HEK293 (cell line): ENCODE measurements at regions not wholly inside any gene's neighbourhood (a gene's known extent, or its start where the extent isn't known, plus 50 kb on each side); places are given as distances from the start of the nearest gene placed in this dataset.

Experiments used
- CTCF ChIA-PET: fragments of 350-600 bp; formaldehyde crosslinking; extraction: SDS; loops from one replicate; lab custom pipeline; 2021; ENCODE audit warnings: antibody characterized with exemption; lab: Yijun Ruan, JAX
- POLR2A ChIA-PET: fragments of 300-600 bp; formaldehyde crosslinking; extraction: SDS; loops from one replicate; lab custom pipeline; 2020; ENCODE audit warnings: antibody characterized with exemption, inconsistent platforms; lab: Yijun Ruan, JAX
- H3K27ac ChIP-seq: fragments of 200-500 bp; sonication (Bioruptor generic); 2 replicates; pipeline ENCODE4 v1.5.1; 2014; ENCODE audit warnings: low read depth, low read length, control low read depth, inconsistent platforms; ENCODE audit errors: extremely low read depth
- H3K36me3 ChIP-seq, 2 experiments: fragments of 200-500 bp in 1 of 2; sonication (Bioruptor generic) in 1 of 2; 1 replicate in 1 of 2; 2 replicates in 1 of 2; pipeline ENCODE4 v1.5.1; 2014 to 2017; ENCODE audit warnings: inconsistent platforms in 2 of 2, low read length in 2 of 2; ENCODE audit not compliant: control insufficient read depth in 2 of 2, insufficient read depth in 1 of 2
- H3K4me1 ChIP-seq: fragments of 200-500 bp; sonication (Bioruptor generic); 2 replicates; pipeline ENCODE4 v1.5.1; 2014; ENCODE audit warnings: mild to moderate bottlenecking, low read length, inconsistent platforms; ENCODE audit not compliant: control insufficient read depth, insufficient read depth
- H3K4me3 ChIP-seq: 2 replicates; pipeline ENCODE4 v1.5.1; 2011; ENCODE audit warnings: low read depth, mild to moderate bottlenecking, control low read depth, low read length, moderate library complexity
- H3K9me3 ChIP-seq: fragments of 200-500 bp; sonication (Bioruptor generic); 2 replicates; pipeline ENCODE4 v1.5.1; 2014; ENCODE audit warnings: low read depth, low read length, inconsistent platforms; ENCODE audit not compliant: control insufficient read depth, insufficient read depth
- BCL11B ChIP-seq: fragments of 450-650 bp; formaldehyde crosslinking; IDR thresholded peaks from 2 replicates; pipeline ENCODE4 v1.5.1; 2016; ENCODE audit warnings: low read depth, missing biosample characterization, missing genetic modification characterization
- HOXC10 ChIP-seq: sonication (generic); formaldehyde crosslinking; IDR thresholded peaks from 2 replicates; pipeline ENCODE4 v1.8.1; 2023; ENCODE audit warnings: mild to moderate bottlenecking, missing genetic modification reagents
- IKZF3 ChIP-seq: fragments of 450-650 bp; IDR thresholded peaks from 2 replicates; pipeline ENCODE4 v1.5.0; 2018; ENCODE audit warnings: missing biosample characterization, mild to moderate bottlenecking, missing genetic modification characterization, moderate library complexity
- SALL2 ChIP-seq: fragments of 450-650 bp; formaldehyde crosslinking; IDR thresholded peaks from 2 replicates; pipeline ENCODE4 v1.5.0; 2017; ENCODE audit warnings: missing biosample characterization, mild to moderate bottlenecking, missing genetic modification characterization, borderline replicate concordance
- SP7 ChIP-seq: fragments of 450-650 bp; formaldehyde crosslinking; IDR thresholded peaks from 2 replicates; pipeline ENCODE4 v1.5.1; 2016; ENCODE audit warnings: missing biosample characterization, missing genetic modification characterization
- ZBTB17 ChIP-seq: fragments of 450-650 bp; formaldehyde crosslinking; IDR thresholded peaks from 2 replicates; pipeline ENCODE4 v1.5.1; 2016; ENCODE audit warnings: missing biosample characterization, missing genetic modification characterization
- ZFP41 ChIP-seq: fragments of 450-650 bp; formaldehyde crosslinking; IDR thresholded peaks from 2 replicates; pipeline ENCODE4 v1.5.1; 2016; ENCODE audit warnings: missing biosample characterization, missing genetic modification characterization, borderline replicate concordance
- ZNF155 ChIP-seq: fragments of 450-650 bp; formaldehyde crosslinking; IDR thresholded peaks from 2 replicates; pipeline ENCODE4 v1.5.1; 2016; ENCODE audit warnings: missing biosample characterization, missing genetic modification characterization
- ZNF416 ChIP-seq: fragments of 450-650 bp; formaldehyde crosslinking; IDR thresholded peaks from 2 replicates; pipeline ENCODE4 v1.5.1; 2016; ENCODE audit warnings: missing biosample characterization, missing genetic modification characterization
- ZNF48 ChIP-seq: fragments of 450-650 bp; formaldehyde crosslinking; IDR thresholded peaks from 2 replicates; pipeline ENCODE4 v1.5.1; 2016; ENCODE audit warnings: missing biosample characterization, missing genetic modification characterization
- ZNF548 ChIP-seq: fragments of 450-650 bp; formaldehyde crosslinking; IDR thresholded peaks from 2 replicates; pipeline ENCODE4 v1.5.1; 2016; ENCODE audit warnings: missing biosample characterization, missing genetic modification characterization
- ZNF629 ChIP-seq: fragments of 450-650 bp; formaldehyde crosslinking; IDR thresholded peaks from 2 replicates; pipeline ENCODE4 v1.5.1; 2017; ENCODE audit warnings: missing biosample characterization, missing genetic modification characterization
- ZNF658 ChIP-seq: fragments of 450-650 bp; formaldehyde crosslinking; IDR thresholded peaks from 2 replicates; pipeline ENCODE4; 2016; ENCODE audit warnings: missing biosample characterization, missing genetic modification characterization
- ZNF670 ChIP-seq: fragments of 450-650 bp; formaldehyde crosslinking; IDR thresholded peaks from 2 replicates; pipeline ENCODE4 v1.5.1; 2016; ENCODE audit warnings: missing biosample characterization, missing genetic modification characterization, low read depth
- ZNF707 ChIP-seq: fragments of 450-650 bp; formaldehyde crosslinking; IDR thresholded peaks from 2 replicates; pipeline ENCODE4 v1.5.1; 2016; ENCODE audit warnings: missing biosample characterization, missing genetic modification characterization
- ZNF785 ChIP-seq: fragments of 450-650 bp; formaldehyde crosslinking; IDR thresholded peaks from 2 replicates; pipeline ENCODE4 v1.5.1; 2016; ENCODE audit warnings: missing biosample characterization, missing genetic modification characterization
- TF ChIP-seq, protein P1 (sequence below): fragments of 450-650 bp; formaldehyde crosslinking; IDR thresholded peaks from 2 replicates; pipeline ENCODE4 v1.5.1; 2016; ENCODE audit warnings: missing biosample characterization, missing genetic modification characterization
- TF ChIP-seq, protein P2 (sequence below): fragments of 450-650 bp; formaldehyde crosslinking; IDR thresholded peaks from 2 replicates; pipeline ENCODE4 v1.5.1; 2016; ENCODE audit warnings: missing biosample characterization, missing genetic modification characterization
- TF ChIP-seq, protein P3 (sequence below): fragments of 450-650 bp; formaldehyde crosslinking; IDR thresholded peaks from 2 replicates; pipeline ENCODE4 v1.5.0; 2017; ENCODE audit warnings: missing biosample characterization, missing genetic modification characterization, borderline replicate concordance
- TF ChIP-seq, protein P4 (sequence below): fragments of 450-650 bp; formaldehyde crosslinking; IDR thresholded peaks from 2 replicates; pipeline ENCODE4 v1.5.1; 2016; ENCODE audit warnings: missing biosample characterization, missing genetic modification characterization
- TF ChIP-seq, protein P5 (sequence below): fragments of 450-650 bp; formaldehyde crosslinking; IDR thresholded peaks from 2 replicates; pipeline ENCODE4 v1.5.1; 2017; ENCODE audit warnings: missing biosample characterization, missing genetic modification characterization
- TF ChIP-seq, protein P6 (sequence below): fragments of 450-650 bp; formaldehyde crosslinking; IDR thresholded peaks from 2 replicates; pipeline ENCODE4 v1.5.1; 2017; ENCODE audit warnings: missing biosample characterization, missing genetic modification characterization
- TF ChIP-seq, protein P7 (sequence below): IDR thresholded peaks from 2 replicates; pipeline ENCODE4 v1.6.1; 2011; ENCODE audit warnings: mild to moderate bottlenecking, low read depth, low read length, borderline replicate concordance

DNA sequence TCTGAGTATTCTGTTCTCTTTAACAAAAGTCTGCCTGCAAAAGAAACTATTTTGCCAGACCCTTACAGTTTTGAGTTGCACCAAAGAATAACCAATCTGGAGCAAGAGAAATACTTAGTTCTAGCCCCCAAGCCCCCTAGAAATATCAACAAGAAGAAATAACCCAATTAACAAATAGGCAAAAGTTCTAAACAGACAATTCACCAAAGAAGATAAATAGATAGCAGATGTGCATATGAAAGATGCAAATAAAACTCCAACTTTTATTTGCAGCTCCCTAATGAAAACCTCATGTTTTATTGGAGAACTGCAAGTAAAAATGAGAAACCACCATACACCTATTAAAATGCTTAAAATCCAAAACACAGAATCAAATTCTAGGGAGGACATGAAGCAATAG, 1308.0 kb downstream of the CDH11 start:
- no peaks in the 10 kb centered on the region for H3K9me3 ChIP-seq
- H3K36me3 ChIP-seq, result no peaks in the 10 kb centered on the region
- TF ChIP-seq ZNF670 (tag by site-specific recombination) (no peak), BCL11B (tag by site-specific recombination) (no peak), ZNF548 (tag by site-specific recombination) (no peak), ZNF785 (tag by site-specific recombination) (no peak), SP7 (no peak)
- TF ChIP-seq, protein P1, sequence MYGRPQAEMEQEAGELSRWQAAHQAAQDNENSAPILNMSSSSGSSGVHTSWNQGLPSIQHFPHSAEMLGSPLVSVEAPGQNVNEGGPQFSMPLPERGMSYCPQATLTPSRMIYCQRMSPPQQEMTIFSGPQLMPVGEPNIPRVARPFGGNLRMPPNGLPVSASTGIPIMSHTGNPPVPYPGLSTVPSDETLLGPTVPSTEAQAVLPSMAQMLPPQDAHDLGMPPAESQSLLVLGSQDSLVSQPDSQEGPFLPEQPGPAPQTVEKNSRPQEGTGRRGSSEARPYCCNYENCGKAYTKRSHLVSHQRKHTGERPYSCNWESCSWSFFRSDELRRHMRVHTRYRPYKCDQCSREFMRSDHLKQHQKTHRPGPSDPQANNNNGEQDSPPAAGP (tag by site-specific recombination), result no peak
- H3K27ac ChIP-seq, result no peak overlapping the region
- H3K4me1 ChIP-seq, result no peaks in the 10 kb centered on the region
- ChIA-PET POLR2A (no interaction called here), CTCF (no interaction called here)
- H3K4me3 ChIP-seq, result no peak overlapping the region

DNA sequence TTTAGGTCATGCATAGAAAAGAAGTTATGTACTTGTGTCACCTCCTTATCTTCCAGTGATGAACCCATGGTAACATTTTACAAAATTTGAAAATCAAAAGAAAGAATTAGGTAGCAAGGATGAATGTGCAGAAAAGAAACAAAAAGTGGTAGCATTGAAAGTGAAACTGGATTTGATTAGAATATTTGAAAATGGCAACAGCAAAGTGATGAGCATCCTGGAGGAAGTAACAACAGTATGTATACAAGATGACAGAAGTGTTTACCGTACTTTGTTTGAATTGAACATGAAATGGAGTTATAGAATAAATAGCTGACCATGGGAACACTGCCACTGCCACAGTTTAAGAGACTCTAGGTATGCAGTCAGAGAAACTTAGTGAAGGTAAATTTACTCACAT, 1313.1 kb downstream of the CDH11 start:
- H3K4me3 ChIP-seq, result no peak overlapping the region
- no peaks in the 10 kb centered on the region for H3K9me3 ChIP-seq
- H3K36me3 ChIP-seq, result no peaks in the 10 kb centered on the region
- ChIA-PET CTCF (no interaction called here), POLR2A (no interaction called here)
- no peaks in the 10 kb centered on the region for H3K4me1 ChIP-seq
- H3K27ac ChIP-seq, result no peak overlapping the region
- no peak for TF ChIP-seq ZFP41
- TF ChIP-seq, protein P2, sequence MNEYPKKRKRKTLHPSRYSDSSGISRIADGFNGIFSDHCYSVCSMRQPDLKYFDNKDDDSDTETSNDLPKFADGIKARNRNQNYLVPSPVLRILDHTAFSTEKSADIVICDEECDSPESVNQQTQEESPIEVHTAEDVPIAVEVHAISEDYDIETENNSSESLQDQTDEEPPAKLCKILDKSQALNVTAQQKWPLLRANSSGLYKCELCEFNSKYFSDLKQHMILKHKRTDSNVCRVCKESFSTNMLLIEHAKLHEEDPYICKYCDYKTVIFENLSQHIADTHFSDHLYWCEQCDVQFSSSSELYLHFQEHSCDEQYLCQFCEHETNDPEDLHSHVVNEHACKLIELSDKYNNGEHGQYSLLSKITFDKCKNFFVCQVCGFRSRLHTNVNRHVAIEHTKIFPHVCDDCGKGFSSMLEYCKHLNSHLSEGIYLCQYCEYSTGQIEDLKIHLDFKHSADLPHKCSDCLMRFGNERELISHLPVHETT (tag by site-specific recombination), result no peak
- TF ChIP-seq, protein P3, sequence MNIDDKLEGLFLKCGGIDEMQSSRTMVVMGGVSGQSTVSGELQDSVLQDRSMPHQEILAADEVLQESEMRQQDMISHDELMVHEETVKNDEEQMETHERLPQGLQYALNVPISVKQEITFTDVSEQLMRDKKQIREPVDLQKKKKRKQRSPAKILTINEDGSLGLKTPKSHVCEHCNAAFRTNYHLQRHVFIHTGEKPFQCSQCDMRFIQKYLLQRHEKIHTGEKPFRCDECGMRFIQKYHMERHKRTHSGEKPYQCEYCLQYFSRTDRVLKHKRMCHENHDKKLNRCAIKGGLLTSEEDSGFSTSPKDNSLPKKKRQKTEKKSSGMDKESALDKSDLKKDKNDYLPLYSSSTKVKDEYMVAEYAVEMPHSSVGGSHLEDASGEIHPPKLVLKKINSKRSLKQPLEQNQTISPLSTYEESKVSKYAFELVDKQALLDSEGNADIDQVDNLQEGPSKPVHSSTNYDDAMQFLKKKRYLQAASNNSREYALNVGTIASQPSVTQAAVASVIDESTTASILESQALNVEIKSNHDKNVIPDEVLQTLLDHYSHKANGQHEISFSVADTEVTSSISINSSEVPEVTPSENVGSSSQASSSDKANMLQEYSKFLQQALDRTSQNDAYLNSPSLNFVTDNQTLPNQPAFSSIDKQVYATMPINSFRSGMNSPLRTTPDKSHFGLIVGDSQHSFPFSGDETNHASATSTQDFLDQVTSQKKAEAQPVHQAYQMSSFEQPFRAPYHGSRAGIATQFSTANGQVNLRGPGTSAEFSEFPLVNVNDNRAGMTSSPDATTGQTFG (tag by site-specific recombination), result no peak
- TF ChIP-seq, protein P4, sequence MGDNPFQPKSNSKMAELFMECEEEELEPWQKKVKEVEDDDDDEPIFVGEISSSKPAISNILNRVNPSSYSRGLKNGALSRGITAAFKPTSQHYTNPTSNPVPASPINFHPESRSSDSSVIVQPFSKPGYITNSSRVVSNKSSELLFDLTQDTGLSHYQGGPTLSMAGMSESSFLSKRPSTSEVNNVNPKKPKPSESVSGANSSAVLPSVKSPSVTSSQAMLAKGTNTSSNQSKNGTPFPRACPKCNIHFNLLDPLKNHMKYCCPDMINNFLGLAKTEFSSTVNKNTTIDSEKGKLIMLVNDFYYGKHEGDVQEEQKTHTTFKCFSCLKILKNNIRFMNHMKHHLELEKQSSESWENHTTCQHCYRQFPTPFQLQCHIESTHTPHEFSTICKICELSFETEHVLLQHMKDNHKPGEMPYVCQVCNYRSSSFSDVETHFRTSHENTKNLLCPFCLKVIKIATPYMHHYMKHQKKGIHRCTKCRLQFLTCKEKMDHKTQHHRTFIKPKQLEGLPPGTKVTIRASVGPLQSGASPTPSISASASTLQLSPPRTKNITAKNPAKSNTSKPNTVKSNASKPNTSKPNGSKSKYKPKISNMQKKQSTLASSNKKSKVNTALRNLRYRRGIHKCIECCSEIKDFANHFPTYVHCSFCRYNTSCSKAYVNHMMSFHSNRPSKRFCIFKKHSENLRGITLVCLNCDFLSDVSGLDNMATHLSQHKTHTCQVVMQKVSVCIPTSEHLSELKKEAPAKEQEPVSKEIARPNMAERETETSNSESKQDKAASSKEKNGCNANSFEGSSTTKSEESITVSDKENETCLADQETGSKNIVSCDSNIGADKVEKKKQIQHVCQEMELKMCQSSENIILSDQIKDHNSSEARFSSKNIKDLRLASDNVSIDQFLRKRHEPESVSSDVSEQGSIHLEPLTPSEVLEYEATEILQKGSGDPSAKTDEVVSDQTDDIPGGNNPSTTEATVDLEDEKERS (tag by site-specific recombination), result no peak
- TF ChIP-seq ZNF658 (tag by site-specific recombination), result no peak
- no peak for TF ChIP-seq ZNF629 (tag by site-specific recombination)
- TF ChIP-seq, protein P5, sequence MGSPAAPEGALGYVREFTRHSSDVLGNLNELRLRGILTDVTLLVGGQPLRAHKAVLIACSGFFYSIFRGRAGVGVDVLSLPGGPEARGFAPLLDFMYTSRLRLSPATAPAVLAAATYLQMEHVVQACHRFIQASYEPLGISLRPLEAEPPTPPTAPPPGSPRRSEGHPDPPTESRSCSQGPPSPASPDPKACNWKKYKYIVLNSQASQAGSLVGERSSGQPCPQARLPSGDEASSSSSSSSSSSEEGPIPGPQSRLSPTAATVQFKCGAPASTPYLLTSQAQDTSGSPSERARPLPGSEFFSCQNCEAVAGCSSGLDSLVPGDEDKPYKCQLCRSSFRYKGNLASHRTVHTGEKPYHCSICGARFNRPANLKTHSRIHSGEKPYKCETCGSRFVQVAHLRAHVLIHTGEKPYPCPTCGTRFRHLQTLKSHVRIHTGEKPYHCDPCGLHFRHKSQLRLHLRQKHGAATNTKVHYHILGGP (tag by site-specific recombination), result no peak
- TF ChIP-seq HOXC10 (CRISPR knock-in tag), result no peak
- no peak for TF ChIP-seq ZBTB17 (tag by site-specific recombination)
- TF ChIP-seq IKZF3 (tag by site-specific recombination), result no peak
- TF ChIP-seq, protein P6, sequence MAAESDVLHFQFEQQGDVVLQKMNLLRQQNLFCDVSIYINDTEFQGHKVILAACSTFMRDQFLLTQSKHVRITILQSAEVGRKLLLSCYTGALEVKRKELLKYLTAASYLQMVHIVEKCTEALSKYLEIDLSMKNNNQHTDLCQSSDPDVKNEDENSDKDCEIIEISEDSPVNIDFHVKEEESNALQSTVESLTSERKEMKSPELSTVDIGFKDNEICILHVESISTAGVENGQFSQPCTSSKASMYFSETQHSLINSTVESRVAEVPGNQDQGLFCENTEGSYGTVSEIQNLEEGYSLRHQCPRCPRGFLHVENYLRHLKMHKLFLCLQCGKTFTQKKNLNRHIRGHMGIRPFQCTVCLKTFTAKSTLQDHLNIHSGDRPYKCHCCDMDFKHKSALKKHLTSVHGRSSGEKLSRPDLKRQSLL, result no peak
- no peak for TF ChIP-seq ZNF416 (tag by site-specific recombination)
- no peak for TF ChIP-seq SALL2 (tag by site-specific recombination)
- TF ChIP-seq, protein P7, sequence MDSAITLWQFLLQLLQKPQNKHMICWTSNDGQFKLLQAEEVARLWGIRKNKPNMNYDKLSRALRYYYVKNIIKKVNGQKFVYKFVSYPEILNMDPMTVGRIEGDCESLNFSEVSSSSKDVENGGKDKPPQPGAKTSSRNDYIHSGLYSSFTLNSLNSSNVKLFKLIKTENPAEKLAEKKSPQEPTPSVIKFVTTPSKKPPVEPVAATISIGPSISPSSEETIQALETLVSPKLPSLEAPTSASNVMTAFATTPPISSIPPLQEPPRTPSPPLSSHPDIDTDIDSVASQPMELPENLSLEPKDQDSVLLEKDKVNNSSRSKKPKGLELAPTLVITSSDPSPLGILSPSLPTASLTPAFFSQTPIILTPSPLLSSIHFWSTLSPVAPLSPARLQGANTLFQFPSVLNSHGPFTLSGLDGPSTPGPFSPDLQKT, result no peak
- no peak for TF ChIP-seq ZNF48 (tag by site-specific recombination)
- TF ChIP-seq ZNF155 (tag by site-specific recombination), result no peak
- no peak for TF ChIP-seq ZNF785 (tag by site-specific recombination)
- no peak for TF ChIP-seq ZNF707 (tag by site-specific recombination)
